ENCODE measurements at regions not wholly inside any gene's neighbourhood (a gene's known extent, or its start where the extent isn't known, plus 50 kb on each side); places are given as distances from the start of the nearest gene placed in this dataset.

DNA sequence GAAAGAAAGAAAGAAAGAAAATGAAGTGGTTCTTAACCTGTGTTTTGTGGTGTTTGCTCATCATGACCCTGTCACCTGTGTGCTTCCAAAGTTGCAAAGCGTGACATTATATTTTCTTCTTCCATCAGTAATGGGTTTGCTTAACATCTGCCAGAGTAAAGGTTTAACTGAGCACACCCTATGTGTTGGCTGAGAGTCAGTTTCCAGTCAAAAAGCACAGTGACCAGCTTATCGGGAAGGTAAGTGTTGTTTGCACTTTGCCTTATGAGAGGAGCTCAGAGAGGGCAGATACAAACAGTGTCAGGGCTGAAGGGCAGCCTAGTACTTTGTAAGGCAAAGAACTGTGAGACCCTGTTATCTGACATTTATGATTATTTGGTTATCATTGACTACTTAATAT, 406.2 kb upstream of the CWC22 start:
- Histone ChIP-seq H3K9me3 (ENCODE audit: control insufficient read depth, insufficient read depth, low read depth, low read length) (no peaks in the 10 kb centered on the region), H3K27ac (ENCODE audit: low read length) (no peak overlapping the region), H3K27me3 (ENCODE audit: control insufficient read depth, insufficient read depth, low read length) (no peaks in the 10 kb centered on the region), H3K4me3 (ENCODE audit: low read depth in 2 of 2, low read length in 2 of 2) (no peak overlapping the region), H3K36me3 (ENCODE audit: control insufficient read depth, insufficient read depth, low read length) (no peaks in the 10 kb centered on the region), H3K4me1 (ENCODE audit: control insufficient read depth, insufficient read depth, low read length) (no peaks in the 10 kb centered on the region)
- BruUV-seq (replicated peaks), result no TSS peak
- ChIA-PET CTCF (no interaction called here), POLR2A (no interaction called here)
- ATAC-seq (no peak), DNase-seq (ENCODE audit: low read depth, low spot score) (no peak)
- in situ Hi-C loops (cut with HindIII; ENCODE audit: low pct_unique_long_range_greater_than_20kb, low sequenced_read_pairs) (no loop called here), intact Hi-C loops (cut with micrococcal nuclease; ENCODE audit: unreplicated experiment) (no loop called here)
- TF ChIP-seq, protein P1, sequence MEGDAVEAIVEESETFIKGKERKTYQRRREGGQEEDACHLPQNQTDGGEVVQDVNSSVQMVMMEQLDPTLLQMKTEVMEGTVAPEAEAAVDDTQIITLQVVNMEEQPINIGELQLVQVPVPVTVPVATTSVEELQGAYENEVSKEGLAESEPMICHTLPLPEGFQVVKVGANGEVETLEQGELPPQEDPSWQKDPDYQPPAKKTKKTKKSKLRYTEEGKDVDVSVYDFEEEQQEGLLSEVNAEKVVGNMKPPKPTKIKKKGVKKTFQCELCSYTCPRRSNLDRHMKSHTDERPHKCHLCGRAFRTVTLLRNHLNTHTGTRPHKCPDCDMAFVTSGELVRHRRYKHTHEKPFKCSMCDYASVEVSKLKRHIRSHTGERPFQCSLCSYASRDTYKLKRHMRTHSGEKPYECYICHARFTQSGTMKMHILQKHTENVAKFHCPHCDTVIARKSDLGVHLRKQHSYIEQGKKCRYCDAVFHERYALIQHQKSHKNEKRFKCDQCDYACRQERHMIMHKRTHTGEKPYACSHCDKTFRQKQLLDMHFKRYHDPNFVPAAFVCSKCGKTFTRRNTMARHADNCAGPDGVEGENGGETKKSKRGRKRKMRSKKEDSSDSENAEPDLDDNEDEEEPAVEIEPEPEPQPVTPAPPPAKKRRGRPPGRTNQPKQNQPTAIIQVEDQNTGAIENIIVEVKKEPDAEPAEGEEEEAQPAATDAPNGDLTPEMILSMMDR (IDR thresholded peaks at IDR 0.05), result no peak
- TF ChIP-seq, protein P2, sequence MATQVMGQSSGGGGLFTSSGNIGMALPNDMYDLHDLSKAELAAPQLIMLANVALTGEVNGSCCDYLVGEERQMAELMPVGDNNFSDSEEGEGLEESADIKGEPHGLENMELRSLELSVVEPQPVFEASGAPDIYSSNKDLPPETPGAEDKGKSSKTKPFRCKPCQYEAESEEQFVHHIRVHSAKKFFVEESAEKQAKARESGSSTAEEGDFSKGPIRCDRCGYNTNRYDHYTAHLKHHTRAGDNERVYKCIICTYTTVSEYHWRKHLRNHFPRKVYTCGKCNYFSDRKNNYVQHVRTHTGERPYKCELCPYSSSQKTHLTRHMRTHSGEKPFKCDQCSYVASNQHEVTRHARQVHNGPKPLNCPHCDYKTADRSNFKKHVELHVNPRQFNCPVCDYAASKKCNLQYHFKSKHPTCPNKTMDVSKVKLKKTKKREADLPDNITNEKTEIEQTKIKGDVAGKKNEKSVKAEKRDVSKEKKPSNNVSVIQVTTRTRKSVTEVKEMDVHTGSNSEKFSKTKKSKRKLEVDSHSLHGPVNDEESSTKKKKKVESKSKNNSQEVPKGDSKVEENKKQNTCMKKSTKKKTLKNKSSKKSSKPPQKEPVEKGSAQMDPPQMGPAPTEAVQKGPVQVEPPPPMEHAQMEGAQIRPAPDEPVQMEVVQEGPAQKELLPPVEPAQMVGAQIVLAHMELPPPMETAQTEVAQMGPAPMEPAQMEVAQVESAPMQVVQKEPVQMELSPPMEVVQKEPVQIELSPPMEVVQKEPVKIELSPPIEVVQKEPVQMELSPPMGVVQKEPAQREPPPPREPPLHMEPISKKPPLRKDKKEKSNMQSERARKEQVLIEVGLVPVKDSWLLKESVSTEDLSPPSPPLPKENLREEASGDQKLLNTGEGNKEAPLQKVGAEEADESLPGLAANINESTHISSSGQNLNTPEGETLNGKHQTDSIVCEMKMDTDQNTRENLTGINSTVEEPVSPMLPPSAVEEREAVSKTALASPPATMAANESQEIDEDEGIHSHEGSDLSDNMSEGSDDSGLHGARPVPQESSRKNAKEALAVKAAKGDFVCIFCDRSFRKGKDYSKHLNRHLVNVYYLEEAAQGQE (IDR thresholded peaks at IDR 0.05; ENCODE audit: insufficient read depth in 1 of 2, low read depth in 2 of 2, low read length in 1 of 2), result no peak

DNA sequence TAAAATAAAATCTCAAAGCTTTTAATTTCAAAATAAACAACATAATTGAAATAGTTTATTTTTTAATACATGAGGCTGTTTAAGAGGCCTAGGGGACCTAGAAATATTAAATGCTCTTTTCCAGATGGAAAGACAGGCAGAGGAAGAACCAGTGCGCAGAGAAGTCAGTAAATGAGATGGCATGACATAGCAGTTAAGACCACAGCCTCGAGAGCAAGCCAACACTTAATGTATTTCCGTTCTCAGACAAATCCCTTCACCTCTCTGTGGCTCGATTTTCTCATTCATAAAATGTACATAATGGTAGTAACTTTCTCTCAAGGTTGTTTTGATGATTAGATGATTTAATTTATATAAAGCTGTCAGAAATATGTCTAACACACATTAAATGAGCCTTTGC, 405.1 kb upstream of the CWC22 start:
- ChIA-PET POLR2A (no interaction called here), CTCF (no interaction called here)
- BruUV-seq (replicated peaks), result no TSS peak
- Histone ChIP-seq H3K36me3 (ENCODE audit: control insufficient read depth, insufficient read depth, low read length) (no peaks in the 10 kb centered on the region), H3K27me3 (ENCODE audit: control insufficient read depth, insufficient read depth, low read length) (no peaks in the 10 kb centered on the region), H3K9me3 (ENCODE audit: control insufficient read depth, insufficient read depth, low read depth, low read length) (no peaks in the 10 kb centered on the region), H3K4me3 (ENCODE audit: low read depth in 2 of 2, low read length in 2 of 2) (no peak overlapping the region), H3K27ac (ENCODE audit: low read length) (no peak overlapping the region), H3K4me1 (ENCODE audit: control insufficient read depth, insufficient read depth, low read length) (no peaks in the 10 kb centered on the region)
- ATAC-seq (no peak), DNase-seq (ENCODE audit: low read depth, low spot score) (no peak)
- no peak for TF ChIP-seq SIN3A (IDR thresholded peaks at IDR 0.05; ENCODE audit: borderline replicate concordance, insufficient read depth, low read depth, low read length)
- TF ChIP-seq, protein P1 (IDR thresholded peaks at IDR 0.05), result no peak
- intact Hi-C loops (cut with micrococcal nuclease; ENCODE audit: unreplicated experiment), result no loop called here
- in situ Hi-C loops (cut with HindIII; ENCODE audit: low pct_unique_long_range_greater_than_20kb, low sequenced_read_pairs), result no loop called here

DNA sequence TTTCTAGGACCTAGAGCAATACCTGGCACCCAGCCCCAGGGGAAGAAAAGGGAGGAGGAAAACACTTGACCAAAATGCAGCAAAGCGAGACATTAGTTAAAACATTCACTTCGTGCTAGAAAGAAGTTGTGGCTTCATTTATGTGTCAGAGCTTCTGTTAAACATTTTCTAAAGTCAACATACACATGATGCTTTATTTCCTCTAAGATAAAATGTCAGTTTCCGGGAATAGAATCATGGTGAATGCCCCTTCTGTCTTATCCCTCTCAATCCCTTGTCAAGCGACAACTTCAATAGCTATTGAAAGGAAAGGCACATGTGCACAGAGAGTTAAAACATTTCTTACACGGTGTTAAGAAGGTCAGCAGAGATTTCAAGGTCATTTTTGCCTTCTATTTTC, 404.6 kb upstream of the CWC22 start:
- ATAC-seq (no peak), DNase-seq (ENCODE audit: low read depth, low spot score) (no peak)
- Histone ChIP-seq H3K27me3 (ENCODE audit: control insufficient read depth, insufficient read depth, low read length) (no peaks in the 10 kb centered on the region), H3K36me3 (ENCODE audit: control insufficient read depth, insufficient read depth, low read length) (no peaks in the 10 kb centered on the region), H3K4me3 (ENCODE audit: low read depth in 2 of 2, low read length in 2 of 2) (no peak overlapping the region), H3K4me1 (ENCODE audit: control insufficient read depth, insufficient read depth, low read length) (no peaks in the 10 kb centered on the region), H3K27ac (ENCODE audit: low read length) (no peak overlapping the region), H3K9me3 (ENCODE audit: control insufficient read depth, insufficient read depth, low read depth, low read length) (no peaks in the 10 kb centered on the region)
- ChIA-PET POLR2A (no interaction called here), CTCF (no interaction called here)
- in situ Hi-C loops (cut with HindIII; ENCODE audit: low pct_unique_long_range_greater_than_20kb, low sequenced_read_pairs) (no loop called here), intact Hi-C loops (cut with micrococcal nuclease; ENCODE audit: unreplicated experiment) (no loop called here)
- TF ChIP-seq, protein P1 (IDR thresholded peaks at IDR 0.05), result no peak
- no peak for TF ChIP-seq POLR2AphosphoS5 (IDR thresholded peaks at IDR 0.05; ENCODE audit: low read depth, low read length)
- TF ChIP-seq, protein P2 (IDR thresholded peaks at IDR 0.05; ENCODE audit: insufficient read depth in 1 of 2, low read depth in 2 of 2, low read length in 1 of 2), result no peak
- no peak for TF ChIP-seq SIN3A (IDR thresholded peaks at IDR 0.05; ENCODE audit: borderline replicate concordance, insufficient read depth, low read depth, low read length)
- no peak for TF ChIP-seq TCF7L2 (IDR thresholded peaks at IDR 0.05; ENCODE audit: low read depth, low read length)
- no TSS peak for BruUV-seq (replicated peaks)
